ENCODE measurements at regions not wholly inside any gene's neighbourhood (a gene's known extent, or its start where the extent isn't known, plus 50 kb on each side); places are given as distances from the start of the nearest gene placed in this dataset.

- Mint-ChIP-seq H3K27me3 (ENCODE audit: insufficient read depth, low read depth, poor library complexity) (peaks cover 4% of the 10 kb centered on the region), H3K27ac (no peak overlapping the region), H3K36me3 (ENCODE audit: low read depth) (peaks cover 4% of the 10 kb centered on the region; the same call in 1 of the 3 replicates), H3K4me1 (0 out of 3 replicates have a peak, but pooled peaks cover 2% of the 10 kb centered on the region), H3K4me3 (no peak overlapping the region), H3K9me3 (peaks cover 11% of the 10 kb centered on the region)
- H3K27me3 ChIP-seq (ENCODE audit: insufficient read depth), result no peaks in the 10 kb centered on the region
- no peak for ATAC-seq
- no peaks in the 10 kb centered on the region for H3K4me1 ChIP-seq (ENCODE audit: insufficient read depth)
- H3K9me2 ChIP-seq (ENCODE audit: insufficient read depth), result peaks cover 10% of the 10 kb centered on the region; the same call in 1 of the 2 replicates
- H3K36me3 ChIP-seq (ENCODE audit: insufficient read depth), result no peaks in the 10 kb centered on the region
- H4K20me1 ChIP-seq (replicated peaks; ENCODE audit: insufficient read depth), result no peaks in the 10 kb centered on the region
- no peak overlapping the region for H3K27ac ChIP-seq (ENCODE audit: low read depth)
- H2AFZ ChIP-seq, result no peak overlapping the region
- no peak overlapping the region for H3K4me3 ChIP-seq
- H3K4me2 ChIP-seq, result no peak overlapping the region
- no peak for DNase-seq (ENCODE audit: low spot score)
- no peaks in the 10 kb centered on the region for H3K79me2 ChIP-seq (replicated peaks; ENCODE audit: insufficient read depth)
- no peak for TF ChIP-seq POLR2AphosphoS5 (IDR thresholded peaks at IDR 0.05; ENCODE audit: low read depth)
- TF ChIP-seq REST (IDR thresholded peaks at IDR 0.05; ENCODE audit: unreplicated experiment), result no peak
- TF ChIP-seq NANOG (IDR thresholded peaks at IDR 0.05; ENCODE audit: borderline replicate concordance), result no peak
- TF ChIP-seq EZH2 (IDR thresholded peaks at IDR 0.05; ENCODE audit: low read depth, unreplicated experiment), result no peak
- no peak for TF ChIP-seq ZNF462 (CRISPR knock-in tag; IDR thresholded peaks at IDR 0.05)
- no peak for TF ChIP-seq CREB1 (CRISPR knock-in tag; IDR thresholded peaks at IDR 0.05; ENCODE audit: low read depth)
- TF ChIP-seq ZNF114 (CRISPR knock-in tag; IDR thresholded peaks at IDR 0.05), result no peak
- TF ChIP-seq EZH2phosphoT487 (IDR thresholded peaks at IDR 0.05; ENCODE audit: unreplicated experiment), result no peak
- TF ChIP-seq CTCF (conservative IDR thresholded peaks at IDR 0.05; ENCODE audit: low read depth in 2 of 2), result no peak
- TF ChIP-seq JUNB (IDR thresholded peaks at IDR 0.05; ENCODE audit: unreplicated experiment), result no peak
- no peak for TF ChIP-seq ZNF331 (CRISPR knock-in tag; IDR thresholded peaks at IDR 0.05; ENCODE audit: low read depth)
- no peak for TF ChIP-seq ETS1 (IDR thresholded peaks at IDR 0.05)
- no peak for TF ChIP-seq STAT1 (IDR thresholded peaks at IDR 0.05; ENCODE audit: unreplicated experiment)
- H3F3A ChIP-seq (replicated peaks; ENCODE audit: low read depth), result no peaks in the 10 kb centered on the region
Measured at GRCh38 chr20:39100691-39101090, 138.5 kb downstream of the DHX35 start.
